ENCODE measurements at regions not wholly inside any gene's neighbourhood (a gene's known extent, or its start where the extent isn't known, plus 50 kb on each side); places are given as distances from the start of the nearest gene placed in this dataset.

GRCh38 chr3:151935446-151935845 lies 62.0 kb downstream of the SUCNR1 start:
- DNase-seq: no peak

GRCh38 chr3:151940481-151940880 lies 67.0 kb downstream of the SUCNR1 start:
- no peak for DNase-seq

GRCh38 chr3:151943539-151943938 lies 70.1 kb downstream of the SUCNR1 start:
- no peak for DNase-seq

GRCh38 chr3:151944356-151944755 lies 70.9 kb downstream of the SUCNR1 start:
- no peak for DNase-seq

GRCh38 chr3:151946606-151947005 lies 73.2 kb downstream of the SUCNR1 start:
- DNase-seq: no peak

GRCh38 chr3:151949706-151950105 lies 76.3 kb downstream of the SUCNR1 start:
- DNase-seq: no peak

GRCh38 chr3:151955356-151955755 lies 81.9 kb downstream of the SUCNR1 start:
- DNase-seq: no peak

- no peak for DNase-seq
Observed at GRCh38 chr3:151960961-151961580, 87.6 kb downstream of the SUCNR1 start.

- no peak for DNase-seq
Observed at GRCh38 chr3:151962352-151962751, 88.9 kb downstream of the SUCNR1 start.

- DNase-seq: no peak
Observed at GRCh38 chr3:151962912-151963311, 89.5 kb downstream of the SUCNR1 start.

GRCh38 chr3:151964743-151965142 lies 91.3 kb downstream of the SUCNR1 start:
- no peak for DNase-seq

GRCh38 chr3:151969026-151969642 lies 95.7 kb downstream of the SUCNR1 start:
- no peak for DNase-seq

- DNase-seq: no peak
Observed at GRCh38 chr3:151971814-151972579, 98.6 kb downstream of the SUCNR1 start.

GRCh38 chr3:151974067-151974466 lies 100.6 kb downstream of the SUCNR1 start:
- DNase-seq: no peak

GRCh38 chr3:151976211-151977050 lies 103.0 kb downstream of the SUCNR1 start:
- DNase-seq: no peak

- no peak for DNase-seq
Observed at GRCh38 chr3:151979906-151980305, 106.5 kb downstream of the SUCNR1 start.

- no peak for DNase-seq
Observed at GRCh38 chr3:151983538-151983937, 110.1 kb downstream of the SUCNR1 start.

GRCh38 chr3:151985787-151986430 lies 112.5 kb downstream of the SUCNR1 start:
- DNase-seq: no peak

- no peak for DNase-seq
Observed at GRCh38 chr3:151987893-151988292, 114.5 kb downstream of the SUCNR1 start.

- DNase-seq: no peak
Observed at GRCh38 chr3:151989621-151990020, 116.2 kb downstream of the SUCNR1 start.

- no peak for DNase-seq
Observed at GRCh38 chr3:151990696-151991376, 117.4 kb downstream of the SUCNR1 start.
